ENCODE measurements at regions not wholly inside any gene's neighbourhood (a gene's known extent, or its start where the extent isn't known, plus 50 kb on each side); places are given as distances from the start of the nearest gene placed in this dataset.
"Not testable (repeated sequence)": the region's sequence is repeated elsewhere in the genome, so short reads cannot be mapped to it uniquely, and the experiment has no call there.

GRCh38 chr13:90510319-90510718, 837.2 kb upstream of the MIR17HG start:
- H3K27ac ChIP-seq = no peak overlapping the region
- H3K4me2 ChIP-seq (ENCODE audit: low read length) = no peak overlapping the region
- no peak overlapping the region for H3K9ac ChIP-seq
- H3K36me3 ChIP-seq (ENCODE audit: control insufficient read depth, insufficient read depth, low read length) = no peaks in the 10 kb centered on the region
- H3K27me3 ChIP-seq (ENCODE audit: control insufficient read depth, insufficient read depth, low read length) = no peaks in the 10 kb centered on the region
- H3K79me2 ChIP-seq = no peaks in the 10 kb centered on the region
- TF ChIP-seq CTCF (IDR thresholded peaks at IDR 0.05) = no peak
- H2AFZ ChIP-seq = no peak overlapping the region
- H3K4me3 ChIP-seq (ENCODE audit: low read depth, low read length) = no peak overlapping the region
- no peaks in the 10 kb centered on the region for H3K4me1 ChIP-seq
- no peaks in the 10 kb centered on the region for H3K9me3 ChIP-seq (ENCODE audit: control insufficient read depth, low read length)

GRCh38 chr13:90511903-90512302, 835.6 kb upstream of the MIR17HG start:
- Histone ChIP-seq H3K4me3 (ENCODE audit: low read depth, low read length) (no peak overlapping the region), H3K4me2 (ENCODE audit: low read length) (no peak overlapping the region), H2AFZ (no peak overlapping the region), H3K36me3 (ENCODE audit: control insufficient read depth, insufficient read depth, low read length) (no peaks in the 10 kb centered on the region), H3K9me3 (ENCODE audit: control insufficient read depth, low read length) (no peaks in the 10 kb centered on the region), H3K9ac (no peak overlapping the region), H3K79me2 (no peaks in the 10 kb centered on the region), H3K27me3 (ENCODE audit: control insufficient read depth, insufficient read depth, low read length) (no peaks in the 10 kb centered on the region), H3K27ac (no peak overlapping the region), H3K4me1 (no peaks in the 10 kb centered on the region)
- TF ChIP-seq CTCF (IDR thresholded peaks at IDR 0.05) = no peak

DNA sequence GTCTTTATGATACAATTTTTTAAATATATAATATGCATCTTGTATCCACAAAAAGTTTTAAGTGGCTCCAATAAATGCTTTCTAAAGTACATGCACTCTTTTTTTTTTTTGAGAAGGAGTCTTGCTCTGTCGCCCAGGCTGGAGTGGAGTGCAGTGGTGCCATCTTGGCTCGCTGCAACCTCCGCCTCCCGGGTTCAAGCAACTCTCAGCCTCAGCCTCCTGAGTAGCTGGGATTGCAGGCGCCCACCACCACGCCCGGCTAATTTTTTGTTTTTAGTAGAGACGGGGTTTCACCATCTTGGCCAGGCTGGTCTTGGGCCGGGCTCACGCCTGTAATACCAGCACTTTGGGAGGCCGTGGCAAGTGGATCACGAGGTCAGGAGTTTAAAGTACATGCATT, 832.8 kb upstream of the MIR17HG start:
- H2AFZ ChIP-seq; H3K27me3 ChIP-seq (ENCODE audit: control insufficient read depth, insufficient read depth, low read length); H3K4me1 ChIP-seq; H3K79me2 ChIP-seq; H3K9me3 ChIP-seq (ENCODE audit: control insufficient read depth, low read length); H3K36me3 ChIP-seq (ENCODE audit: control insufficient read depth, insufficient read depth, low read length); H3K4me3 ChIP-seq (ENCODE audit: low read depth, low read length); H3K4me2 ChIP-seq (ENCODE audit: low read length); H3K9ac ChIP-seq; H3K27ac ChIP-seq: not testable (repeated sequence)

- no peak overlapping the region for H3K27ac ChIP-seq
- H3K79me2 ChIP-seq = no peaks in the 10 kb centered on the region
- no peaks in the 10 kb centered on the region for H3K27me3 ChIP-seq (ENCODE audit: control insufficient read depth, insufficient read depth, low read length)
- no peaks in the 10 kb centered on the region for H3K9me3 ChIP-seq (ENCODE audit: control insufficient read depth, low read length)
- H3K4me1 ChIP-seq = no peaks in the 10 kb centered on the region
- no peak overlapping the region for H3K4me2 ChIP-seq (ENCODE audit: low read length)
- no peak for TF ChIP-seq CTCF (IDR thresholded peaks at IDR 0.05)
- no peak overlapping the region for H2AFZ ChIP-seq
- no peaks in the 10 kb centered on the region for H3K36me3 ChIP-seq (ENCODE audit: control insufficient read depth, insufficient read depth, low read length)
- H3K4me3 ChIP-seq (ENCODE audit: low read depth, low read length) = no peak overlapping the region
- H3K9ac ChIP-seq = no peak overlapping the region
Measured at GRCh38 chr13:90518417-90518816, 829.1 kb upstream of the MIR17HG start.

- Histone ChIP-seq H3K27ac (no peak overlapping the region), H3K4me2 (ENCODE audit: low read length) (no peak overlapping the region), H3K4me3 (ENCODE audit: low read depth, low read length) (no peak overlapping the region), H3K79me2 (no peaks in the 10 kb centered on the region), H3K9me3 (ENCODE audit: control insufficient read depth, low read length) (no peaks in the 10 kb centered on the region), H3K4me1 (no peaks in the 10 kb centered on the region), H2AFZ (no peak overlapping the region), H3K36me3 (ENCODE audit: control insufficient read depth, insufficient read depth, low read length) (no peaks in the 10 kb centered on the region), H3K9ac (no peak overlapping the region), H3K27me3 (ENCODE audit: control insufficient read depth, insufficient read depth, low read length) (no peaks in the 10 kb centered on the region)
- no peak for TF ChIP-seq CTCF (IDR thresholded peaks at IDR 0.05)
Measured at GRCh38 chr13:90519157-90519556, 828.3 kb upstream of the MIR17HG start.

All from parathyroid adenoma (tissue), 2 donors.